Sigmoid colon (tissue), 3 donors: ENCODE measurements at regions not wholly inside any gene's neighbourhood (a gene's known extent, or its start where the extent isn't known, plus 50 kb on each side); places are given as distances from the start of the nearest gene placed in this dataset.

ENCODE experiments used
- small RNA-seq, 3 donors: library from RNA; depleted of rRNA; stranded (forward); fragments of <200 nt; gene quantifications; one replicate each; pipeline ENCODE3, GENCODE V24; 2016

Small RNAs in the stretch of these regions (small RNA-seq; reads per million reads assigned to genes)
- gene AC013410.2 = 0 reads per million in 3 donors
